Loucy (cell line): ENCODE measurements at regions not wholly inside any gene's neighbourhood (a gene's known extent, or its start where the extent isn't known, plus 50 kb on each side); places are given as distances from the start of the nearest gene placed in this dataset.

Experiments used
- EZH2phosphoT487 ChIP-seq: fragments of 200-600 bp; IDR thresholded peaks from 2 replicates; pipeline ENCODE4 v1.6.1; 2018; ENCODE audit warnings: antibody characterized with exemption, mild to moderate bottlenecking, moderate library complexity, borderline replicate concordance
- TF ChIP-seq, protein P1 (sequence below): fragments of 200-600 bp; sonication (generic); conservative IDR thresholded peaks from 2 replicates; pipeline ENCODE4 v1.5.1; 2014; ENCODE audit warnings: mild to moderate bottlenecking, antibody characterized with exemption, low read length

DNA sequence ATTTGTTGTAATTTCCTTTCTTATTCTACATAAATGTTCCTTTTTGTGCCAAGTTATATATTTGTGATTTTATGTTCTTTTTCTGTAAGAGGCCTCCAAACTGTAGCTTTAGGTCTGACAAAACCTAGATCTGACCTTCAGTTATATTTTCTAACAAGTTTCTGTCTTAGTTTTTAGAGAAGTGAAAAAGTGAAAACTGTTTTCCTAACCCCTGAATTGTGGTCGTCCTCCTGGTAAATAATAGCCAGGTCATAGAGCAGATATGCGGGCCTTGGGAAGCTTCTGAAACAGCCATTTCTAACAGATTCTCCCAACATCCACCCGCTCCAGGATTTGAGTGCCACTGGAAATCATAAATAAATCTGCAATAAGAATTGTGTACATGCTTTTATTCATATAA is 398.4 kb upstream of the CWC22 start:
- TF ChIP-seq, protein P1, sequence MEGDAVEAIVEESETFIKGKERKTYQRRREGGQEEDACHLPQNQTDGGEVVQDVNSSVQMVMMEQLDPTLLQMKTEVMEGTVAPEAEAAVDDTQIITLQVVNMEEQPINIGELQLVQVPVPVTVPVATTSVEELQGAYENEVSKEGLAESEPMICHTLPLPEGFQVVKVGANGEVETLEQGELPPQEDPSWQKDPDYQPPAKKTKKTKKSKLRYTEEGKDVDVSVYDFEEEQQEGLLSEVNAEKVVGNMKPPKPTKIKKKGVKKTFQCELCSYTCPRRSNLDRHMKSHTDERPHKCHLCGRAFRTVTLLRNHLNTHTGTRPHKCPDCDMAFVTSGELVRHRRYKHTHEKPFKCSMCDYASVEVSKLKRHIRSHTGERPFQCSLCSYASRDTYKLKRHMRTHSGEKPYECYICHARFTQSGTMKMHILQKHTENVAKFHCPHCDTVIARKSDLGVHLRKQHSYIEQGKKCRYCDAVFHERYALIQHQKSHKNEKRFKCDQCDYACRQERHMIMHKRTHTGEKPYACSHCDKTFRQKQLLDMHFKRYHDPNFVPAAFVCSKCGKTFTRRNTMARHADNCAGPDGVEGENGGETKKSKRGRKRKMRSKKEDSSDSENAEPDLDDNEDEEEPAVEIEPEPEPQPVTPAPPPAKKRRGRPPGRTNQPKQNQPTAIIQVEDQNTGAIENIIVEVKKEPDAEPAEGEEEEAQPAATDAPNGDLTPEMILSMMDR, result no peak
- TF ChIP-seq EZH2phosphoT487, result no peak
